Osteoblast (primary cell): ENCODE measurements at regions not wholly inside any gene's neighbourhood (a gene's known extent, or its start where the extent isn't known, plus 50 kb on each side); places are given as distances from the start of the nearest gene placed in this dataset.

Experiments
- DNase-seq: peaks from one replicate; pipeline ENCODE4 v3.0.0; 2011; ENCODE audit warnings: low spot score, mixed read lengths; ENCODE audit not compliant: insufficient read length; ENCODE audit errors: missing footprints
- H2AFZ ChIP-seq: 2 replicates; pipeline ENCODE4 v1.6.0; 2011; ENCODE audit warnings: mild to moderate bottlenecking, low read length
- H3K27ac ChIP-seq: 2 replicates; pipeline ENCODE4 v1.5.1; 2011; ENCODE audit warnings: mild to moderate bottlenecking, low read depth, low read length, moderate library complexity
- H3K27me3 ChIP-seq: 2 replicates; pipeline ENCODE4 v1.6.0; 2012; ENCODE audit warnings: mild to moderate bottlenecking, control low read depth, inconsistent platforms, low read length, moderate library complexity; ENCODE audit not compliant: insufficient read depth
- H3K36me3 ChIP-seq: 2 replicates; pipeline ENCODE4 v1.5.1; 2011; ENCODE audit warnings: mild to moderate bottlenecking, low read length, control low read depth, moderate library complexity; ENCODE audit not compliant: insufficient read depth
- H3K4me1 ChIP-seq: 2 replicates; pipeline ENCODE4 v1.5.1; 2011; ENCODE audit warnings: mild to moderate bottlenecking, low read length, control low read depth, moderate library complexity; ENCODE audit not compliant: insufficient read depth
- H3K4me2 ChIP-seq: 2 replicates; pipeline ENCODE4 v1.6.0; 2011; ENCODE audit warnings: mild to moderate bottlenecking, low read length; ENCODE audit not compliant: insufficient read depth
- H3K4me3 ChIP-seq: fragments of 200-600 bp; sonication (generic); 3 replicates; pipeline ENCODE4 v1.5.1; 2012; ENCODE audit warnings: mild to moderate bottlenecking, low read length, inconsistent platforms; ENCODE audit not compliant: insufficient read depth
- H3K79me2 ChIP-seq: 2 replicates; pipeline ENCODE4 v1.6.0; 2012; ENCODE audit warnings: mild to moderate bottlenecking, low read length, control low read depth, inconsistent platforms; ENCODE audit not compliant: insufficient read depth
- H3K9me3 ChIP-seq: 2 replicates; pipeline ENCODE4 v1.5.1; 2011; ENCODE audit warnings: low read depth, low read length, control low read depth
- H4K20me1 ChIP-seq: 2 replicates; pipeline ENCODE4 v1.6.0; 2012; ENCODE audit warnings: mild to moderate bottlenecking, low read length, control low read depth; ENCODE audit not compliant: insufficient read depth
- CTCF ChIP-seq: IDR thresholded peaks from 2 replicates; pipeline ENCODE4 v1.5.1; 2011; ENCODE audit warnings: mild to moderate bottlenecking, low read depth, low read length, moderate library complexity; ENCODE audit errors: extremely low read depth

- H3K27me3 ChIP-seq = no peaks in the 10 kb centered on the region
- no peaks in the 10 kb centered on the region for H4K20me1 ChIP-seq
- H3K9me3 ChIP-seq = no peaks in the 10 kb centered on the region
- TF ChIP-seq CTCF = no peak
- no peak for DNase-seq
- no peak overlapping the region for H2AFZ ChIP-seq
- no peak overlapping the region for H3K27ac ChIP-seq
- H3K4me1 ChIP-seq = no peaks in the 10 kb centered on the region
- no peaks in the 10 kb centered on the region for H3K36me3 ChIP-seq
- no peak overlapping the region for H3K4me3 ChIP-seq
- no peak overlapping the region for H3K4me2 ChIP-seq
- no peaks in the 10 kb centered on the region for H3K79me2 ChIP-seq
Observed at GRCh38 chr2:125264453-125264852, 1239.4 kb downstream of the CNTNAP5 start.

DNA sequence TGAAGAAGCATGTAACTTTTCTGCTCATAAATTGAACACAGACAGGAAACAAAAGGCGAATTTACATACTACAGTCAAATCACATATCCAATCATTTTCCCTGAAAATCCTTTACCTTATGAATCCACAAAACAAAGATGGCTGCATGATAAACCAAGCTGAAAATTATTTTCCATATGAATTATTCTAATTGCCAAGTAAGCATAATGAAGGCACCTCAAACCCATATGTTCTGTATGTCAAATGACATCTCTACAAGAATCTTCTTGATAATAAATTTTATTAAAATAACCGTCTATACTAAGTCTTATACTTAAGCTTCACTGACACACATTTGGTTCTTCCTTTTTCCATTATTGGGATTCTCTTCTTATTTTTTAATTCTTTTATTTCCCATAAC, 1242.6 kb downstream of the CNTNAP5 start:
- Histone ChIP-seq H3K9me3 (no peaks in the 10 kb centered on the region), H3K4me2 (no peak overlapping the region), H3K4me1 (no peaks in the 10 kb centered on the region), H3K27ac (no peak overlapping the region), H3K36me3 (no peaks in the 10 kb centered on the region), H3K4me3 (no peak overlapping the region), H4K20me1 (no peaks in the 10 kb centered on the region), H3K27me3 (no peaks in the 10 kb centered on the region), H3K79me2 (no peaks in the 10 kb centered on the region), H2AFZ (no peak overlapping the region)
- no peak for DNase-seq
- no peak for TF ChIP-seq CTCF

GRCh38 chr2:125272651-125273050, 1247.6 kb downstream of the CNTNAP5 start:
- Histone ChIP-seq H4K20me1 (no peaks in the 10 kb centered on the region), H3K4me3 (no peak overlapping the region), H3K27ac (no peak overlapping the region), H3K4me1 (no peaks in the 10 kb centered on the region), H3K79me2 (no peaks in the 10 kb centered on the region), H2AFZ (no peak overlapping the region), H3K4me2 (no peak overlapping the region), H3K9me3 (no peaks in the 10 kb centered on the region), H3K27me3 (no peaks in the 10 kb centered on the region), H3K36me3 (no peaks in the 10 kb centered on the region)
- no peak for TF ChIP-seq CTCF
- DNase-seq = no peak

- Histone ChIP-seq H3K4me1 (no peaks in the 10 kb centered on the region), H3K79me2 (no peaks in the 10 kb centered on the region), H3K4me3 (no peak overlapping the region), H2AFZ (no peak overlapping the region), H4K20me1 (no peaks in the 10 kb centered on the region), H3K4me2 (no peak overlapping the region), H3K9me3 (no peaks in the 10 kb centered on the region), H3K27me3 (no peaks in the 10 kb centered on the region), H3K27ac (no peak overlapping the region), H3K36me3 (no peaks in the 10 kb centered on the region)
- no peak for DNase-seq
- TF ChIP-seq CTCF = no peak
Observed at GRCh38 chr2:125274718-125275117, 1249.6 kb downstream of the CNTNAP5 start.
